CD14-positive monocyte (primary cell): ENCODE measurements at regions not wholly inside any gene's neighbourhood (a gene's known extent, or its start where the extent isn't known, plus 50 kb on each side); places are given as distances from the start of the nearest gene placed in this dataset.
"Not testable (repeated sequence)": the region's sequence is repeated elsewhere in the genome, so short reads cannot be mapped to it uniquely, and the experiment has no call there.

Source experiments
- DNase-seq, 3 donors: peaks; one replicate each; pipeline ENCODE4 v3.0.0-alpha.2; 2011 to 2022
- H2AFZ ChIP-seq: 2 replicates; pipeline ENCODE4 v1.6.0; 2012; ENCODE audit warnings: mild to moderate bottlenecking, low read depth, low read length, inconsistent platforms; ENCODE audit not compliant: insufficient read depth, poor library complexity, severe bottlenecking
- H3K27ac ChIP-seq, 2 donors: 1 replicate in 1 of 2; 2 replicates in 1 of 2; pipeline ENCODE4 v1.5.1; 2012 to 2013; ENCODE audit warnings: low read length in 2 of 2, control low read depth in 1 of 2, inconsistent platforms in 1 of 2, low read depth in 1 of 2, mild to moderate bottlenecking in 1 of 2
- H3K27me3 ChIP-seq, 2 donors: one replicate each; pipeline versions ENCODE4 v1.6.0 to v1.6.1; 2011 to 2013; ENCODE audit warnings: low read length in 2 of 2; ENCODE audit not compliant: control insufficient read depth in 2 of 2, insufficient read depth in 2 of 2
- H3K36me3 ChIP-seq, 2 donors: replicated peaks in 1 of 2; 1 replicate in 1 of 2; 2 replicates in 1 of 2; pipeline versions ENCODE4 v1.5.1 to v1.6.1; 2012 to 2013; ENCODE audit warnings: low read length in 2 of 2, control low read depth in 1 of 2, inconsistent platforms in 1 of 2, mild to moderate bottlenecking in 1 of 2; ENCODE audit not compliant: insufficient read depth in 2 of 2, control insufficient read depth in 1 of 2
- H3K4me1 ChIP-seq, 2 donors: 1 replicate in 1 of 2; 2 replicates in 1 of 2; pipeline versions ENCODE4 v1.5.1 to v1.6.1; 2012 to 2013; ENCODE audit warnings: low read length in 2 of 2, control low read depth in 1 of 2, inconsistent platforms in 1 of 2, mild to moderate bottlenecking in 1 of 2, moderate library complexity in 1 of 2; ENCODE audit not compliant: insufficient read depth in 2 of 2, control insufficient read depth in 1 of 2
- H3K4me2 ChIP-seq: replicated peaks from 2 replicates; pipeline ENCODE3; 2012; ENCODE audit warnings: low read length, moderate library complexity, mild to moderate bottlenecking; ENCODE audit not compliant: poor library complexity, severe bottlenecking; ENCODE audit errors: extremely low read depth
- H3K4me3 ChIP-seq, 3 experiments: fragments of 200-600 bp in 1 of 3; sonication (generic) in 1 of 3; replicated peaks in 1 of 3; 1 replicate in 2 of 3; 2 replicates in 1 of 3; pipeline ENCODE4 v1.5.1; 2011 to 2013; ENCODE audit warnings: low read length in 3 of 3, mild to moderate bottlenecking in 3 of 3, control low read depth in 2 of 3, low read depth in 2 of 3, inconsistent platforms in 1 of 3, moderate library complexity in 1 of 3
- H3K79me2 ChIP-seq: 2 replicates; pipeline ENCODE4 v1.6.0; 2012; ENCODE audit warnings: mild to moderate bottlenecking, control low read depth, inconsistent platforms, low read length, moderate library complexity; ENCODE audit not compliant: insufficient read depth
- H3K9ac ChIP-seq: 2 replicates; pipeline ENCODE4 v1.6.0; 2017; ENCODE audit warnings: low read length, mild to moderate bottlenecking; ENCODE audit not compliant: insufficient read depth, poor library complexity, severe bottlenecking
- H3K9me3 ChIP-seq, 2 donors: replicated peaks in 1 of 2; 1 replicate in 1 of 2; 2 replicates in 1 of 2; pipeline versions ENCODE4 v1.5.1 to v1.6.1; 2012 to 2013; ENCODE audit warnings: low read length in 2 of 2, control low read depth in 1 of 2; ENCODE audit not compliant: control insufficient read depth in 1 of 2, insufficient read depth in 1 of 2
- H4K20me1 ChIP-seq: 2 replicates; pipeline ENCODE4 v1.6.0; 2012; ENCODE audit warnings: mild to moderate bottlenecking, low read length, control low read depth, moderate library complexity; ENCODE audit not compliant: insufficient read depth
- H3K27ac Mint-ChIP-seq, 7 donors: one replicate each; pipeline ENCODE4 v1.8.0; 2020; ENCODE audit warnings: mild to moderate bottlenecking in 7 of 7, mixed read lengths in 7 of 7, moderate library complexity in 6 of 7, inconsistent platforms in 2 of 7
- H3K27me3 Mint-ChIP-seq, 3 donors: one replicate each; pipeline ENCODE4 v1.8.0; 2021 to 2022; ENCODE audit warnings: low read depth in 3 of 3, mild to moderate bottlenecking in 3 of 3, mixed read lengths in 3 of 3, moderate library complexity in 3 of 3, inconsistent platforms in 1 of 3
- H3K36me3 Mint-ChIP-seq, 2 donors: one replicate each; pipeline ENCODE4 v1.8.0; 2020; ENCODE audit warnings: mixed read lengths in 2 of 2, inconsistent platforms in 1 of 2, mild to moderate bottlenecking in 1 of 2
- H3K4me1 Mint-ChIP-seq: one replicate; pipeline ENCODE4 v1.8.0; 2020; ENCODE audit warnings: mild to moderate bottlenecking, mixed read lengths
- H3K4me3 Mint-ChIP-seq, 2 donors: one replicate each; pipeline ENCODE4 v1.8.0; 2020; ENCODE audit warnings: mild to moderate bottlenecking in 2 of 2, mixed read lengths in 2 of 2, moderate library complexity in 1 of 2
- H3K9me3 Mint-ChIP-seq, 7 donors: one replicate each; pipeline ENCODE4 v1.8.0; 2020 to 2022; ENCODE audit warnings: mixed read lengths in 7 of 7, mild to moderate bottlenecking in 6 of 7, moderate library complexity in 6 of 7, inconsistent platforms in 2 of 7
- CTCF ChIP-seq: fragments of 200-600 bp; IDR thresholded peaks from one replicate; pipeline ENCODE4 v1.8.0; 2022; ENCODE audit warnings: antibody characterized with exemption, mild to moderate bottlenecking
- WGBS: methylation state at CpG from one replicate; pipeline ENCODE4 v1.1.5; 2013; ENCODE audit warnings: missing lambda C conversion rate; ENCODE audit not compliant: insufficient coverage; 5-methylcytosine and 5-hydroxymethylcytosine counted together
- intact Hi-C, 2 donors: fragments of 100-400 bp; cut with micrococcal nuclease; formaldehyde crosslinking; loops; one replicate each; pipeline versions ENCODE4 v1.15.0 to v1.15.1; 2023

GRCh38 chr18:42517896-42518295 is 562.9 kb downstream of the PIK3C3 start:
- Histone ChIP-seq H3K27me3 (no peaks in the 10 kb centered on the region), H3K79me2 (no peaks in the 10 kb centered on the region), H3K4me3 (no peak overlapping the region), H3K36me3 (no peaks in the 10 kb centered on the region), H3K4me2 (no peak overlapping the region), H2AFZ (no peak overlapping the region), H3K27ac (no peak overlapping the region), H3K9ac (no peak overlapping the region), H3K9me3 (no peaks in the 10 kb centered on the region), H3K4me1 (no peaks in the 10 kb centered on the region), H4K20me1 (no peaks in the 10 kb centered on the region)
- Mint-ChIP-seq H3K4me3 (no peak overlapping the region), H3K36me3 (no peaks in the 10 kb centered on the region), H3K27me3 (no peaks in the 10 kb centered on the region), H3K27ac (no peak overlapping the region), H3K9me3 (peaks cover 0 to 5% (median 0%) of the 10 kb centered on the region in 7 donors), H3K4me1 (no peaks in the 10 kb centered on the region)
- DNase-seq = no peak
- intact Hi-C loops = no loop called here
- TF ChIP-seq CTCF = no peak

GRCh38 chr18:42518331-42518730 is 563.3 kb downstream of the PIK3C3 start:
- H3K4me1 ChIP-seq, H4K20me1 ChIP-seq, DNase-seq, H3K9me3 ChIP-seq, H3K36me3 ChIP-seq, H3K79me2 ChIP-seq, H3K9ac ChIP-seq, H3K4me2 ChIP-seq, H3K27ac ChIP-seq, H3K27ac Mint-ChIP-seq, H3K27me3 ChIP-seq, H2AFZ ChIP-seq, H3K9me3 Mint-ChIP-seq, H3K4me3 ChIP-seq, H3K36me3 Mint-ChIP-seq, H3K4me1 Mint-ChIP-seq, intact Hi-C loops, H3K4me3 Mint-ChIP-seq, H3K27me3 Mint-ChIP-seq: not testable (repeated sequence)
- 60% methylated on average over 2 of the region's 2 CpGs for WGBS
